ENCODE measurements at regions not wholly inside any gene's neighbourhood (a gene's known extent, or its start where the extent isn't known, plus 50 kb on each side); places are given as distances from the start of the nearest gene placed in this dataset.

DNA sequence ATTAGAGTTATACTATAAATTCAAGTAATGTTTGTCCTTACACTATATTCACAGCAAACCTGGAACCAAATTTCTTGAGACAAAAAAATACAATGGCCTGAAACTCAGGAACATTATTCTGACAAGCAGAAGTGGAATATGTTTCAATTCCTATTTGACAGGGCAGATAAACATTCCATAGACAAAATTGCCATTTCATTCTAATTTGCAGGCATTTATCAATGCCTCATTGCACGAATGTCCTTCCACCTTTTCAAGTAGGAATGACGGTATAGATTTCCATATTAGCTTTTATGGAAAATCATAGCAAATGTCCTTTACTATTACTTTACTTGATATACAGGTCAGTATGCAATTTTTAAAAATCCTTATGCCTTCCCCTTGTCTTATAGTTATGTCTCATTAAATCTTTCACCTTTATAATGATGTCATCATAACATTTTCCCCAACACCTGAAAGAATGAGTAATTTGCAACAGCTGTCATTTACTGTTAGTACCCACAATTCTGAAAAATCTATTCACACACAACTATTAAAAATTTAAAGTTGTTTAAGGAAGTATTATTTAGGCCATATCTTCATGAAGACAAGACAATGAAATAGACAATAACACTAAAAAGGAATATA lies 299.7 kb upstream of the SEMA3C start:
- intact Hi-C loops (cut with DNase I): no loop called here
- DNase-seq: no peak
- TF ChIP-seq, protein P1, sequence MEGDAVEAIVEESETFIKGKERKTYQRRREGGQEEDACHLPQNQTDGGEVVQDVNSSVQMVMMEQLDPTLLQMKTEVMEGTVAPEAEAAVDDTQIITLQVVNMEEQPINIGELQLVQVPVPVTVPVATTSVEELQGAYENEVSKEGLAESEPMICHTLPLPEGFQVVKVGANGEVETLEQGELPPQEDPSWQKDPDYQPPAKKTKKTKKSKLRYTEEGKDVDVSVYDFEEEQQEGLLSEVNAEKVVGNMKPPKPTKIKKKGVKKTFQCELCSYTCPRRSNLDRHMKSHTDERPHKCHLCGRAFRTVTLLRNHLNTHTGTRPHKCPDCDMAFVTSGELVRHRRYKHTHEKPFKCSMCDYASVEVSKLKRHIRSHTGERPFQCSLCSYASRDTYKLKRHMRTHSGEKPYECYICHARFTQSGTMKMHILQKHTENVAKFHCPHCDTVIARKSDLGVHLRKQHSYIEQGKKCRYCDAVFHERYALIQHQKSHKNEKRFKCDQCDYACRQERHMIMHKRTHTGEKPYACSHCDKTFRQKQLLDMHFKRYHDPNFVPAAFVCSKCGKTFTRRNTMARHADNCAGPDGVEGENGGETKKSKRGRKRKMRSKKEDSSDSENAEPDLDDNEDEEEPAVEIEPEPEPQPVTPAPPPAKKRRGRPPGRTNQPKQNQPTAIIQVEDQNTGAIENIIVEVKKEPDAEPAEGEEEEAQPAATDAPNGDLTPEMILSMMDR (IDR thresholded peaks at IDR 0.05): no peak
- H3K9me3 ChIP-seq: no peaks in the 10 kb centered on the region
- ATAC-seq: no peak
- no peak overlapping the region for H3K4me3 ChIP-seq
- H3K4me1 ChIP-seq: no peaks in the 10 kb centered on the region
- no peaks in the 10 kb centered on the region for H3K36me3 ChIP-seq
- H3K27me3 ChIP-seq: no peaks in the 10 kb centered on the region
- H3K27ac ChIP-seq: no peak overlapping the region

DNA sequence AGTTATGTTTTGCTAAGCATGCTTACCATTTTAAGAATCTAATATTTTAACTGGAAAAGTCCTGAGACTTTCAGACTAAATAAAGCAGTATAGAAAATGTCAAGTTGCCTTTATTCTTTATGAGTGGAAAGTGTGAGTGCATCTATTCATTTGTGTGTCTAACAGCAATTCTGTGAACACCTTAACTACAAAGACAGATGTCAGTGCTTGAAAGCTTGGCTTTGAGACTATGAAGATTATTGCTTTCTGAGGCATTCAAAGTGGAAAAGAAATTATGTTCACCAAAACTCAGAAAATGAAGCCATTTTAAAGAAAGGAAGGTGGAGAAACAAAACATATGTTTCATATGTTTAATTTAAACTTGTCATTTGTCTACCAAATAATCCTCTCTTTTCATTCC lies 294.5 kb upstream of the SEMA3C start:
- Histone ChIP-seq H3K27me3 (no peaks in the 10 kb centered on the region), H3K36me3 (no peaks in the 10 kb centered on the region), H3K4me3 (no peak overlapping the region), H3K9me3 (no peaks in the 10 kb centered on the region), H3K4me1 (no peaks in the 10 kb centered on the region), H3K27ac (no peak overlapping the region)
- ATAC-seq: no peak
- intact Hi-C loops (cut with DNase I): no loop called here
- DNase-seq: no peak
- TF ChIP-seq, protein P1 (IDR thresholded peaks at IDR 0.05): no peak

DNA sequence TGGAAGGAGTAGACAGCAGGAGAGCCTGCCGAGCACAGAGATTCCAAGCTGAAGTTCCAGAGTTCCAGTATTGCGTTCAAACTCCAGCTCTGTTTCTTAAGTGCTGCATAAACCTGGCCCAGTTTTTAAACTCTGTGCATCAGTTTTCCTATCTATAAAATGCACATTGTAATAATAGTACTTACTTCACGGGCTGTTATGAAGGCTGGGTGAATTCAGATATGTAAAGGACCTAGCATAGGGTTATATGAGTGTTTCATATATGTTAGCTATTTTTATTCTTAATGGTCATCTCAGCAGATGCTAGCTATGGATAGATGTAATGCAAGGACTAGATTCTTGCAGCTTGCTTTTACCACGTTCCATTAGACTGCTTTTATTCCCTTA lies 293.1 kb upstream of the SEMA3C start:
- no peak for ATAC-seq
- intact Hi-C loops (cut with DNase I): no loop called here
- H3K4me1 ChIP-seq: no peaks in the 10 kb centered on the region
- H3K36me3 ChIP-seq: no peaks in the 10 kb centered on the region
- no peak for DNase-seq
- H3K9me3 ChIP-seq: no peaks in the 10 kb centered on the region
- H3K27me3 ChIP-seq: no peaks in the 10 kb centered on the region
- H3K27ac ChIP-seq: no peak overlapping the region
- no peak overlapping the region for H3K4me3 ChIP-seq
- TF ChIP-seq, protein P1 (IDR thresholded peaks at IDR 0.05): no peak

DNA sequence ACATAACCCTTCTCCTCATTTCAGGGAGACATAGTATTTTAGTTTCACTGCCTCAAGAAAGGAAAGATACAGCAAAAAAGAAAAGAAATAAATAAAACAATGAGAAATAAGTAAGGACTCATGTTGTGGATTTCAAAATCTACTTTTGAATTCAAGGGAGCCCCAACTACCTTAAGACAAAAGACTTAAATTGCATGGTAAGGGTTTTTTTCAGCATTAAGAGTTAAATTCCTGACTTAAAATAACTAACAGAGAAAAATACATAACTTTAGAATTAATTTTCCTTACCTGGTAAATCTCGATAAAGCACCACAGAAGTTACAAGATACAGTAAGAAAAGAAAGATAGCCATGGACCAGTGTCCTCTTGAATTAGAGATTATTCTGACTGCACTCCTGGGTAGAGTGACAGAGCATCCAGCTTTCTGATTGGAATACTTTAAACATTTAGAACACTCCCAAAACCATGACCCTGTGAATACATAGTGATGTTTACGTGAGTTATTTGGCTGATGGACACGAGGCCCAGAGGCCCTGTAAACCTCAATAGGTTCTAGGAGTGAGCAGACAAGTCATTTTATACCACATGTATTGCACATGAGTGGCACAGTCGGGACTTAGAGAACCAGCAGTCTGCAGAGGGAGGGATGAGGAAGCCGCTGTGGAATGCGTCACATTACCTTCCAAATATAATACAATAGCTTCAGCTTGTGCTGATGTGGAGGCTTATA lies 292.5 kb upstream of the SEMA3C start:
- no peak overlapping the region for H3K27ac ChIP-seq
- intact Hi-C loops (cut with DNase I): no loop called here
- no peak overlapping the region for H3K4me3 ChIP-seq
- TF ChIP-seq, protein P1 (IDR thresholded peaks at IDR 0.05): no peak
- DNase-seq (no peak), ATAC-seq (no peak)
- H3K27me3 ChIP-seq: no peaks in the 10 kb centered on the region
- no peaks in the 10 kb centered on the region for H3K4me1 ChIP-seq
- H3K36me3 ChIP-seq: no peaks in the 10 kb centered on the region
- H3K9me3 ChIP-seq: no peaks in the 10 kb centered on the region

DNA sequence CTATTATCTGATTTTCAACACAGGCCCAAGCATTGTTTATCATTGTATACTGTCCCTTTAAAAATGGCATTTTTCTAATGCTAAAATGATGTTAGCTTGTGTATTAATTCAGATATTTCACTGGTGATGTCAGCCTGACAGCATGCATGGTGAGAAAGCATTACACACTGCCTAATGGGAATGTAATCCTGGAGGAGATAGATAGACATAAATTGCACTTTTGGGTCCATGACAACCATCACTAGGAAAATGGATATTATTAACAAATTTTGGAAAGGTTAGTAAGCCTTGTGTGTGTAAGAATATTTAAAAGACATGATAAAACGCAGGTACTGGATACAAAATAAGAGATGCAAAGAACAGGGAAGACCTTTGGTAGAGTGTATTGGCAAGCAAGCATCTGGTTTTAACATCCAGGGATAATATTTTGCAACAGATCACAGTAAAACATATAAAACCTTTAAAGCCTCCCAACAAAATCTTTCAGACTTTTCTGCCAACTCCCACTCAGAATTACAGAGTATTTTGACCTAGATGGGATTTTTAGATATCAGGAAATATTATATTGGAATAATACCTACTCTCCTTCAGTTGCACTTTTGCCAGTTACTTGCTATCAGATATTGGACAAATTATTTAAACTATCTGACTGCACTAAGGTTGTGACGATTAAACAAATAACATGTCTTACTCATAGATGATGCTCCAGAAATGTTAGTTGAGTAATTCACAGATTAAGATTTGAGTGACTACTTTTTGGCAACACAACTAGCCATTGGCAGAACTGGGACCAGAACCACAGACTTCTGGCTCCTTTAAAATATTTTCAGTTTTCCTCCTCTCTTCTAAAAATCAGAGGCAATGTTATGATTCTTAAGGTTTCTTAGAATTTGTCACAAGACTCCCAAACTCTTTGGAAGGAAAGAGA lies 291.6 kb upstream of the SEMA3C start:
- TF ChIP-seq, protein P1 (IDR thresholded peaks at IDR 0.05): no peak
- ATAC-seq: no peak
- intact Hi-C loops (cut with DNase I): no loop called here

More for the DNA sequence above, 291.6 kb upstream of the SEMA3C start:
- Histone ChIP-seq H3K36me3 (no peaks in the 10 kb centered on the region), H3K4me3 (no peak overlapping the region), H3K27ac (no peak overlapping the region), H3K27me3 (no peaks in the 10 kb centered on the region), H3K9me3 (no peaks in the 10 kb centered on the region), H3K4me1 (no peaks in the 10 kb centered on the region)
- no peak for DNase-seq
